GM19043 (cell line): ENCODE measurements at regions not wholly inside any gene's neighbourhood (a gene's known extent, or its start where the extent isn't known, plus 50 kb on each side); places are given as distances from the start of the nearest gene placed in this dataset.
"Not testable (repeated sequence)": the region's sequence is repeated elsewhere in the genome, so short reads cannot be mapped to it uniquely, and the experiment has no call there.

Source experiments
- ATAC-seq: cut with Tn5 transposase; IDR thresholded peaks from one replicate; pipeline ENCODE4 v1.9.1; 2021; ENCODE audit warnings: low read depth; ENCODE audit not compliant: unreplicated experiment

DNA sequence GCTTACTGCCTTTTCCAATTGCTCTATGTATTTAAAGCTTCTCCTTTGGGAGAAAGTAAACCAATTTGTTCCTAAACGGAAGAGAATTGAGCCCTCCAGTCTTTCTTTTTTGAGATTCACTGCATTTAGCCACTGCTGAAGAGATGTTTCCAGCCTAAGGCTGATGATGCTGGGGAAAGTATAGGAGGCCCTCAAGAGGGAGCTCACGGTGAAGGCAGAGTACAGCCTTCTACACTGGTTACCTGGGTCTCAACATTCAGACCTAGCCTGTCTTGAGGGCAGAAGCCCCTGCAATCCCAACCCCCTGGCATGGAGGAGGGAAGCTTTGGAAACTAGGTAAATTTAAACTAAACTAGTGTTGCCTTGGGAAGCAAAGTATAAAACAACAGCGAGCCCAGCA is 316.7 kb upstream of the TPK1 start:
- no peak for ATAC-seq

DNA sequence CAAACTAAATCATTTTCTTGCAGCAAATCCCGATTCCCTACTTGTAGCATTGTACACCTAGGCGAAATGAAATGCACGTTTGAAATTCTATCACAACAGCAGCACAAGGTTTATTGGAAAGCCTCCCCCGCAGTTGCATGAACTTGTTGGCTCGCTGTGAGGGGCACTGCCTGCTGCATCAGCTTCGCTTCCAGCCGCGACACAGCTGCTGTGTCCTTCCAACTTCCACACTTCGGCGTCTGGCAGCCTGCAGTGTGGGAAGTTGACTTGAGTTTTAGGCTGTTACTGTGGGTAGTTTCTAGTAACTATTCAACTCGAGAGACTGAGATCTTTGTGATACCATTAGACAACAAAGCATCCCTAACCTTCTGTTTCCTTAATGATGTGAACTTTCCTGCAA is 315.8 kb upstream of the TPK1 start:
- no peak for ATAC-seq

DNA sequence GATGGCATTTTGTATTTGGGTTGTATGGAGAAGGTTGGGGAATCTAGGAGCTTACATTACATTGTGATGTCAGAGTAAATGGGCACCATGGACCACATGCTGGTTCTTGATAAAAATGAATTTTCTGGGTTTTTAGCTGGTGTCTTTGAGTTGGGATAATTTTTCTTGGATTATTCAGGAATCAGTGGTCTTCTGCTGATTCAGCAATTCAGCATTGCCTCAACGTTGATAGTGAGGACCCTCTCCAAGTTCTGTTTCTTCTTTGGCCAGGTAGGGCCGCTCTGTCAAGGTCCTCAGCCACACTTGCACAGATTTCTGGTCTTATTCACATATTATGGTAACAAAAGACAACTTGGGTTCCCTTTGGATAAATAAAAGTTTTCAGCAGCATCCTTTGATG is 312.0 kb upstream of the TPK1 start:
- ATAC-seq: no peak

DNA sequence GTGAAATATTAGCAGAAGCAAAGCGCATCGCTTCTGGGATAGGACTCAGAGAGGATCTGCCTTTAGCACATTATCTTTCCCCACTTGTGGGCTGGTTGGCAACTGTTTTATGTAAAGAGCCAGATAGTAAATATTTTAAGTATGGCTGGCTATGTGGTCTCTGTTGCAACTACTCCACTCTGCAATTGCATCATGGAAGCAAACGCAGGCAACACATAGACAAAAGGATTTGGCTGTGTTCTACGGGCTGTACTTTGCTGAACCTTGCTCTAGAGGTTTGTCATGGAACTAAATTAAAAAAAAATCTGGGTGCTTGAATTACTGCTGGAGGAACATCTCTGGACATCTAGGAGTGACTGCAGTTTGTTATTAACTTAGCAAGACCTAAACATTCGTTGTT is 307.8 kb upstream of the TPK1 start:
- ATAC-seq: no peak

DNA sequence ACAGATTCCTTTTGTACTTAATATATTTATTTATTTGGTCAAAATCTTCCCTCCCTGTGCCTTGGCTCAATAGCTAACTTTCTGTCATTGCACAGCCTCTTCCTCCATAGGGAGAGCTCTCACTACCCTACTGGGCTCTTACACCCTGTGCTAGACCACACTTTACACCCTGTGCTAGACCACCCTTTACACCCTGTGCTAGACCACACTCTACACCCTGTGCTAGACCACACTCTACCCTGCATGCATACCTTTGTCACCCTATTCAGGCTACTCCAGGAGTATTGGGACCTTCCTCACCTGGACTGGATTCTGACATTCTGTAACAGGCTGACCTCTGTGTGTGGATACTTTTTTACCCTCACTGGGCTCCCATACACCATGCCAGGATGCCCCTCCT is 298.5 kb upstream of the TPK1 start:
- ATAC-seq: no peak

DNA sequence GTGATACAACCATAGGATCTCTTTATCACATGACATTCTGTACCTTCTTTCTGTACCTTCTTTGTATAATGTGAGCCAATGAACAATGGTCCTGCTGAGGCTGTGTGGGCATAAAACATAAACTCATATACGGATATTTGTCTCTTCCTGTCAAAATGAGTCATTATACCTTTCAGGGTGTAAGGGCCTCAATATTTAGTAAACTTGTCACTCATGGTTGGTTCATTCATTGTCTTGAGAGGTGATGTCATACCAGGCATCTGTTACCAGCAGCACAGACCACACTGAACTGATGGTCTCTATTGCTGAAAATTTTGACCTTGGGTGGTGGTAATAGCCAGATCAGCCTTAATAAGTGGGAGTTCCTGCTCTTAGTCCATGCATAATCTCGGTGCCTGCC is 287.6 kb upstream of the TPK1 start:
- no peak for ATAC-seq

DNA sequence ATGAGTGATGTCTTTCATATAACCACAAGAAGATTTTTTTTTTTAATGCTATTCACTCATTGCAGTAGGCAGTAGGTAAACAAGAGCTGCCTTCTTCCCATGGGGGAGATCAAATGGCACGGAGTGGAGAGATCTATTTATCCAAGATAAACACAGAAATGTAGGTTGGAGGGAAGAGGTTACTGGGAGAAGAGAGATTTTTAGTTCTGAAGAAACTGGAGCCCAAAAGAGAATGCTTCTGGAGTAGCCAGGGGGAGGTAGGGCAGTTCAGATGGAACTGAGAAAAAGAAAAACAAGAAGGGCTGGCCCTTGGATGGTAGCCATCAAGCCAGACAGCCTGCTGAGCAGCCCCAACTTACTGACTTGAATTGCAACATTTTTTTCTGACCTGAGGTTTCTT is 270.1 kb upstream of the TPK1 start:
- no peak for ATAC-seq

DNA sequence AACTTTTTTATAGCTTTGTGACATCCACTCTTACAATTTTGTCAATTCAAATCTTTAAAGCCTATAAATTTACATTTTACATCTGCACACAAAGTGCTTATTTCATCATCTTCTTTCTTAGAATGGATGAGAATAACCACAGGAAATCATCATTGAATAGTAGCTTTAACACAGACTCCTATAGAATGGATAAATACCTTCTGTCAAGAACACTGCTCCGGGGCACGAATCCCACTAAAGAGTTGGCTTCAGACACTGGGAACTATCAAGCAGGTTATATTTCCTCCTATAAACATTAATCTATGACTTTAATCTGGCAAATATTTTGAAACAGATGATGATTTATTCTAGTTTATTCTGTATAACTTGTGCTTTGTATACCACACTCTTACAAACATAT is 269.7 kb upstream of the TPK1 start:
- no peak for ATAC-seq

DNA sequence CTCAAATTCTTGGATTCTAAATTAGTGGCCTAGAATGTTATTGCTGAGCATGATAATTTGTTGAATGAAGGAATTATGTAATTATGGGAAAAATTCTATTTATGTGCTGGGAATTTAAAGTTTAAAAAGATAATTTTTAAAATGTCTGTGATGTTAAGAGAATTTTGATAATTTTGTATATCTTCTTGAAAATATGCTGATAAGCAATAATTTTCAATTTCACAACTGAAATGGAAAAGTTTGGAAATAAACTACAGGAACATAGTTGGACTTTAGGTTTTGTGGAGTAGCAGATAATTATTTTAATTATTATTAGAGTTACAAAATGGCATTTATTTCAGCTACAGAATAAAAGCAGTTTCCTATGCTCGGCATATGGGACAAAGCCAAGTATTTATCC is 268.5 kb upstream of the TPK1 start:
- no peak for ATAC-seq

DNA sequence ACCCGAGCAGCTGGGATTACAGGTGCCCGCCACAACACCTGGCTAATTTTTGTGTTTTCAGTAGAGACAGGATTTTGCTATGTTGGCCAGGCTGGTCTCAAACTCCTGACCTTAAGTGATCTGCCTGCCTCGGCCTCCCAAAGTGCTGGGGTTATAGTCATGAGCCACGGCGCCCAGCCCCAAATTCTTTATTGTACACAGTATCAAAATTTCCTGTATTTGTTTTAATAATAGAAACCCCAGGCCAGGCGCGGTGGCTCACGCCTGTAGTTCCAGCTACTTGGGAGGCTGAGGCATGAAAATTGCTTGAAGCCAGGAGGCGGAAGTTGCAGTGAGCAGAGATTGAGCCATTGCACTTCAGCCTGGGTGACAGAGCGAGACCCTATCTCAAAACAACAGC is 266.3 kb upstream of the TPK1 start:
- not testable (repeated sequence) for ATAC-seq

DNA sequence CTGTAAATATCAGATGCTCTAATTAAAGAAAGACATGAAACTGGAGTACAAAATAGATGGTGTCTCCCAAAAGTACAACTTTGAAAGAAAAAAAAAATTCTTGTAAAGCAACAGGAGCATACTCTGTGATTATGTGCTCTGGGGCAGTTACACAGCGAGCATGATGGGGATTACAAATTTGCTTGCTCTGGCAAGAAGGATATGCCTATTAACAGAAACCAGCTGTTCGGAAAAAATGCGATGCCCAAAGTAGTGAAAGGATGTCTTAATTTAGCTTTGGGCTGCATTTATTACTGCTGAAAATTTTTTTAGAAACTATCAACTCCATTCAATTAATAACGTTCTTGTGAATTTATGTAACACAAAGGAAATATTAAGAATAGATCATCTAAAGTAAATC is 256.9 kb upstream of the TPK1 start:
- ATAC-seq: no peak

DNA sequence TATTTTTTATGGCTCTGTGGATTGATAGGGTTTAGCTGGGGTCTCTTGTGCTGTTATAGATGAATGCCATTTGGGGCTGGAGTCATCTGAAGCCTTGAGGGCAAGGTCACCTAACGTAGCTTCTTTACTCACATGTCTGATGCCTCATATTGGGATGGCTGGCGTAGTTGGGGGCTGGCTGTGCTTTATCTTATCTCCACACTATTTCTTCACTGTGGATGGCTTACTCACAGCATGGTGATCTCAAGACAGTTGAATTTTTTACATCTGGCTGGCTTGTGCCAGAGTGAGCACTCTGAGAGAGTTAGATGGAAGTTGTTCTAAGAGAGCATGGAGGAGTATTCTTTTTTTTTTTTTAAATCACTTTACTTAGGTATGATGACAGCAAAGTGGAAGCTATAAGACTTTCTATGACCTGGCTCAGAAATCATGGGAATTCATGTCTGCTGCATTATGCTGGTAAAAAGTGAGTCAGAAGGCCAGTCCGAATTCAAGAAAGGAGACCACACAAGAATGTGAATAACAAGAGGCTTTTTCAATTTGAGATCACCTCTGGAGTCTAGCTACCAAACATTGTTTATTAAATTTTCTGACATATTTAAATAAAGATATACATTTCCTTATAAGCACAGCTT is 252.4 kb upstream of the TPK1 start:
- ATAC-seq: no peak

DNA sequence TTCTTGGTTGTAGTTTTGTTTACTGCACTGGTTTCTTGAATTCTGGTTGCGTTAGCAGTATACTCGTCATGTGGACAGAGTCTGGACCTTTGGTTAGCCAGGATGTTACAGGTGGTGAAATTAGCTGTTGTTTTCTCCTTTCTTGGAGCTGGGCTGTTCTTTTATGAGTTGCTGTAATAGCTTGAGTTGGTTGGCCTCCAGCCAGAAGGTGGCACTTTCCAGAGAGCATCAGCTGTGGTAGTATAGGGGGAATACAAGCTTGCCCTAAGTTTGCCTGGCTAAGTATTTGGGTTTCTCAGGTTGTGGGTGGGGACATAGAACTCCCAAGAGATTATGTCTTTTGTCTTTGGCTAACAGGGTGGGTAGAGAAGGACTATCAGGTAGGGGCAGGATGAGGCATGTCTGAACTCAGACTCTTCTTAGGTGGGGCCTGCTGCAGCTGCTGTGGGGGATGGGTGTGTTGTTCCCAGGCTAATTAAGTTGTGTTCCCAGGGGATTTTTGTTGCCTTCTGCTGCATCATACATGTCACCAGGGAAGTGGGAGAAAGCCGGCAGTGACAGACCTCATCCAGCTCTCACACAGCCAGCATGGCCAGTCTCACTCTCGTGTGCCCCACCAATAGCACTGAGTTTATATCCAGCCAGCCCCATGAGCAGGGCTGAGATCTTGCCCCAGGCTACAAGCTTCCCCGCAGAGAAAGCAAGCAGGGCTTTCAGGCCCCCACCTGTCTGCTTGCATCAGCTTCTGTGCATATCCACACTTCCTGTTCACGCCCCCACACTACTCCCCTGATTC is 246.7 kb upstream of the TPK1 start:
- ATAC-seq: no peak

DNA sequence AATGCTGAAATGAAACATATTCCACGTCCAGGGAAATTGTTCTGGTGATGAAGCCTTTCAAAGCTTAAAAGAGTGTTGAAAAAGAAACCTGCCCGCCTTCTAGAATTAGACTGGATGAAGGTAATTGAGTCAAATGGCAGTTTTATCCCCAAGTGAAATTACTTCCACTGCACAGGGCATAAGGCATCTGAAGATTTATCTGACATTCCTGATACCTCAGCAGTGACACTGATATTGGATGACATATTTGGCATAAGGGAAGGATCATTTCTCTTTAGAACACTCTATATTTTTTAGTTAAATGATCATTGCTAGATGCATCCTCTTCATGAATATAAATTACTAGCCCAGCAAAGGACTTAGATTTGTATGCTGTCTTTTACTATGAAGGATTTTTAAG is 229.6 kb upstream of the TPK1 start:
- ATAC-seq: no peak

DNA sequence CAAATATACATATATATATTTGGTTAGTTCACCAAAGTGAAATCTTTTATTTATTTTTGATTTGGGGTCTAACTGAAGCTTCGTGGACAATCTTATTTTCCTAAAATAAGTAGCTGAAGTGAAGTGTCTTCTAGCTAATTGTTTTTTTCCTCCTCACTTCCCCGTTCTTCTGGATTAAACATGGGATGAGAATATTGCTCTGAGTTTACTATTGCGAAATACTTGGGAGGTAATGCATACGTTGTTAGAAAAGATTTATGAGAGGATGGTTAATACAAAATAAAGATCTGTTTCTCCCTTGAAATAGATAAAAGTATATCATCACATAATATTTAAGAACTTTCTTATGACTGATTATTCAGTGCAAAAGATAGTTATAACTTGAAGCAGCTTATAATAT is 228.3 kb upstream of the TPK1 start:
- no peak for ATAC-seq

DNA sequence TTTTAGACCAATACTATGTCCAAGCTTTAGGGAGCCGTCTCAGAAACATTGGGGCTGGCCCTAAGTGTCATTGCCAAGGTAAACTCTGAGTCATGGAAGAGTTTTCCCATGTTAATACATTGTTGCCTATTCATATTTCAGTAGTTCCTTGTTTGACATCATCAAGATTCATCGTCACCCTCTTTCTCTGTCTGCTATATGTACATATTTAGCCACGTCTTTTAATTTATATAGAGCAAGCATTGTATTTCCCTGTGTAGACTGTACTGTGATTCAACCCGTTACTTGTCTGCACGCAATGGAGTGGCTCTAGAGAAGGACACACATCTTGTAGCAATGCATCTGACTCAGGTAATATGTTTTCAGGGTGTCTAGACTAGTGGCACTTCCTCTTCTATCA is 217.9 kb upstream of the TPK1 start:
- no peak for ATAC-seq

DNA sequence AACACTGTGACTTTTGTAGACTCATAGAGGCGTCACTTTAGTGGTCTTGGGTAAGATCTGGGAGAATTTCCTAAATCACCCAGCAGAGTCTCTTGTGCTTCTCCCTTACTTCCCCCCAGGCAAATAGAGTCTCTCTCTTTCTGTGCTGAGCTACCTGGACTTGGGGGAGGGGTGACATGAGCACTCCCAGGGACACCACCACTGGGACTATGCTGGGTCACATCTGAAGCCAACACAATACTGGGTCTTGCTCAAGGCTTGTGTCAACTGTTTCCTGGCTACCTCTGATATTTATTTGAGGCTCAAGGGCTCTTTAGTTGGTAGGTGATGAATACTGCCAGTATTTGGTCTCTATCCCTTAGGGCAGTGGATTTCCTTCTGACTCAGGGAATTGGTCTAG is 214.6 kb upstream of the TPK1 start:
- ATAC-seq: no peak

DNA sequence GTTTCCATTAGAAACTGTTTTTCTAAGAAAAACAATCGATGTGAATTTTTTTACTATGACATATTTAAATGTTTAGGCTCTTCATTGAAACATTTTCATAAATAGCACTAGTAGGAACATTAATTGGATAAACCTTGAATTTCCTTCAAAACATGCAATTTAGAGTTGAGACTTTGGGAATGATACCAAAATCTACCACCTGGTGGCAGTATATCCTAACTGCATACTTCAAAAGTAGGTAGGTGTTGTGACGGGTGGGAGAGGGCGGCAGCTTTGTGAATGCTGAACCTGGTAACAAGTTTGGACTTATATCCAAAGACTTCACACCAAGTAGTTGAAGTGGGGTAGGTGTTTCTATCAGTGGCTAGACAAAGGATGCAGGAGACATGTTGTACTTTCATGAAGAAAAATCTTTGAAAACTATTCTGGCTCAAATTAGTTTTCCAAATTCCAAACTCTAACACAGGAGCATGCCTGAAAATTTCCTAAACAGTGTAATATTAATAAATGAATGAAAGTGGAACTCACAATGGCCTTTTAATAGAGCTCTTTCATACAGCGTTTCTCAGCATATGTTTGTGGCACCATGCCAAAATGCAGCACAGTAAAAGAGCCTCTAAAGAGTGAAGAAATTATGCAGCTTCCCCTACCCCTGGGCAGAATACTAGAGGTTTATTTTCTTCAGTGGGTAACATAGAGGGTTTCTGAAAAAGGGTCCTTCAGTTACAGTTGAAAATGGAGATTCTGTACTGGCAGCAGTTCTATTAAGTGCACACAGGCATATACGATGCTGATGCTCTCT is 201.0 kb upstream of the TPK1 start:
- peak; percentile 90 for ATAC-seq

DNA sequence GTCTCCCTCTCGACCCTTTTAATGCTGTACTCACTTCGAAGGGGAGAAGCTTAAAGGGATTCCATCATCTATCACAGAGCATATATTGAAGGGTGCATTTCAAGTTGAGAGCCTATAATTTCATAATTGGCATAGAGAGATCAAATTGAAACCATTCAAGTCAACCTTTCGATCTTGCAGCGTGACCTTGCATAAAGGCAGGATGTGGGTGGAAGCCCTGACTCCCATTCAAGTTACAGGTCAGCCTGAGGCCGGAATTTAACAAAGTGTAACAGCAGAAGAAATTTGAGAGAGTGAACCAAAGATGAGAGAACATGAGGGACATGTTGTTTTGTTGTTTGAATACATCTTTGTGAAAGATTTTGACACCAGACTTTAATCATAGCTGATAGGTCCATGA is 195.3 kb upstream of the TPK1 start:
- ATAC-seq: no peak

DNA sequence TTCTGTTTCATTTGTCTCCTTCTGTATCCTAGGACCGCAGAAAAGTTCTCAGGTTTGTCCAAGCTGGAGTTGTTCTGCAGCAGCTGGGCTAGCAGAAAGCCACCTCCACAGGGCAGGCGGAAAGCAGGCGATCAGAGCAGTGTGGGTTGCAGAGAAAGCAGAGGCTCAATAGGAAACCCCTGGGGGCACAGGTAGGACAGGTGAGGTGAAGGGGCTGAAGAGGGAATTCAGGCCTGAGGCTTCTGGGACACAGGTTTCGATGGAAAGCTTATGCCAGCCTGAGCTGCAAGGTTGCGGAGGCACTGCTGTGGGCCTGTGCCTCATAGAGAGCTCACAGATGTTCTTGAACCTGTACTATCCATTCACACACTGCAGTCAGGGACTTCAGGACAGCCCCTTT is 194.9 kb upstream of the TPK1 start:
- no peak for ATAC-seq

DNA sequence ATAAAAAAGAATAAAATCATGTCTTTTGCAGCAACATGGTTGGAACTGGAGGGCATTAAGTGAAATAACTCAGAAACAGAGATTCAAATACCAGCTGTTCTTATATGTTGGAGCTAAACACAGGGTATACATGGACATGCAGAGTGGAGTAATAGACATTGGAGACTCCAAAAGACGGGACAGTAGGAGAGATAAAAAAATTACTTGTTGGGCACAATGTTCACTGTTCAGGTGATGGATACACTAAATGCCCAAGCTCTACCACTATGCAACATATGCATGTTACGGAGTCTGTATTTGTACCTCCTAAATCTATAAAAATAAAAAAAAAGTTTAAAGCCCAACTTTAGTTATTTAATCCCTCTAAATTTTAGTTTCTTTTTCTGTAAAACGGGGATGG is 184.6 kb upstream of the TPK1 start:
- ATAC-seq: no peak

DNA sequence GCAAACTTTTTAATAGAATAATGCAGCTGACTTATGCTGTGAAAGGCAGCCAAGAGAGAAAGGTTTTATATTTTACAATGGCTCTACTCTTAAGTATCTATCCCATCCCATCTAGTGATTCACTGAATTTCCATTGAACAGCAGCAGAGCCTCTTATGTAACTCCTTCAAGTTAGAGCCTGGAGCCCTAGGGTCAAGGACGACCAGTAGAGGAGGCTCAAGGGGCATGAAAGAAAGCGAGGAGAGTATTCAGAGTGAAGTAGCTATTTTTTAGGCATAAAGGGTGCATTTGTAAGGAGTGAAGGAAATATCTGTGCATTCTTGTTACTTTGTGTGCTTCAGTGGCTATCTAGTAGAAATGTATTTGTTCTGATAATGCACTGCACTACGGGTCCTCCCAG is 180.2 kb upstream of the TPK1 start:
- ATAC-seq: no peak
